Stimulated activated CD4-positive, alpha-beta T cell treated with anti-CD3 and anti-CD28 coated beads, Interleukin-4, amount 100 ng/mL, for 24 hours (primary cell): ENCODE measurements at regions not wholly inside any gene's neighbourhood (a gene's known extent, or its start where the extent isn't known, plus 50 kb on each side); places are given as distances from the start of the nearest gene placed in this dataset.

Experiments used
- DNase-seq: peaks from one replicate; pipeline ENCODE4 v3.0.0-alpha.2; 2020

DNA sequence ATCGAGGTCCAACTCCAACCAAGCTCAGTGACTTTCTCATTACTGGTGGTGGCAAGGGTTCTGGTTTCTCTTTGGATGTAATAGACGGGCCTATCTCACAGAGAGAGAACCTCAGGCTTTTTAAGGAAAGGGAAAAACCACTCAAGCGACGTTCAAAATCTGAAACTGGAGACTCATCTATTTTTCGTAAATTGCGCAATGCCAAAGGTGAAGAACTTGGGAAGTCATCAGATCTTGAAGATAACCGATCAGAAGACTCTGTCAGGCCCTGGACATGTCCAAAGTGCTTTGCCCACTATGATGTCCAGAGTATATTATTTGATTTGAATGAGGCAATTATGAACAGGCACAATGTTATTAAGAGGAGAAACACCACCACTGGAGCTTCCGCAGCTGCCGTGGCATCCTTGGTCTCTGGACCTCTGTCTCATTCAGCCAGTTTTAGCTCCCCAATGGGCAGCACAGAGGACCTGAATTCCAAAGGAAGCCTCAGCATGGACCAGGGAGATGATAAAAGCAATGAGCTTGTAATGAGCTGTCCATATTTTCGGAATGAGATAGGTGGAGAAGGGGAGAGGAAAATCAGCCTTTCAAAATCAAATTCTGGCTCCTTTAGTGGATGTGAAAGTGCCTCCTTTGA lies 343.5 kb upstream of the RGS6 start:
- DNase-seq, result no peak

DNA sequence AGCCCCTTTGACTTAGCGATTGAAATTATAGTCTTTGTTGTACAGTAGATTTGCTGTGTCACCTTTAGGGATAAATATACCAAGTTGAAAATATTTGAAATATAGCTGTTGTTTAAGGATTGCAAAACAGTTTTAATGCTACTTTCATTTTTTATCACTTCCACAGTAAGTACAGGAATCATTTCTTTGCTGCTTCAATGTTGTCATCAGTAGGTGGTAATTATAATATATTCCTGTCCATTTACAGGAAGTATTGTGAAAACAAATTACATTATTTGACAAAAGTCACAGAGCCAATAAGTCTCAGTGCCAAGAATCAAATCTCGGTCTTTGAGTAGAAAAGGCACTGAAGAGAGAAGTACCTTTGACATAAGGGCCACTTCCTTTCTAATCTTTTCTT lies 342.6 kb upstream of the RGS6 start:
- no peak for DNase-seq

DNA sequence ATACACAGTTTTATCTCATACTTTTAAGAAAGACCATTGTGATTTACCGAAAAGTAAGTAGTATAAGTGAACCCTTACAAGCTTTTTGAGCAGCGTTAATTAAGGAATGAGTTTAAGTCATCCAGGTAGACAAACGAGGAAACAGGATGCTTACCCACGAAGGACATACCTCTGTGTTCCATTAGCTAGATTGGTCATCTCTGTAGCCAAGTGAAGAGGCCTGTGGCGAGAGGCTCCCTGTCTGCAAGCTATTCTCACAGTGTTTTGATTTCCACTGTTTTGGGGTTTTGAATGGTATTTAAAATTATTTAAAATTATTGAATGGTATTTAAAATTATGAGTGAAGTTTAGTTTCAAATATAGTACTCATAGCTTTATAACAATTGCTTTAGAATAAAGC lies 342.1 kb upstream of the RGS6 start:
- DNase-seq, result no peak

DNA sequence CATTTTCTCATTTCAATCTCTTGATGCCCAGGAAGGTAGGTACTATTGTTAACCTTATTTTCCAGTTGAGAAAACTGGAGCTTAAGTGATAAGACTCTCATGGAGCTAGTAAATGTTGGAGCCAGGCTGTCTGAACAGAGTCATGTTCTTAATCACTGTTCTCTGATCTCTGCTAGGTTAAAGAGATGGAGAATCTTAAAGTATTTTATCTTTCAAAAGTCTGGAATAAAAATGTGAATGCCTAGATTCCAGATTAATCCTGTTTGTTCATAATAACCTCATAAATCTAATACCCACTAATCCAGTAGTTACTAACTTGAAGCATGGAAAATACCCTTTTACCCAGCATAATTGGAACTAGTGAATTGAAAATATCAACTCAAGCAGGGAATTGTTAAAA lies 341.0 kb upstream of the RGS6 start:
- no peak for DNase-seq

DNA sequence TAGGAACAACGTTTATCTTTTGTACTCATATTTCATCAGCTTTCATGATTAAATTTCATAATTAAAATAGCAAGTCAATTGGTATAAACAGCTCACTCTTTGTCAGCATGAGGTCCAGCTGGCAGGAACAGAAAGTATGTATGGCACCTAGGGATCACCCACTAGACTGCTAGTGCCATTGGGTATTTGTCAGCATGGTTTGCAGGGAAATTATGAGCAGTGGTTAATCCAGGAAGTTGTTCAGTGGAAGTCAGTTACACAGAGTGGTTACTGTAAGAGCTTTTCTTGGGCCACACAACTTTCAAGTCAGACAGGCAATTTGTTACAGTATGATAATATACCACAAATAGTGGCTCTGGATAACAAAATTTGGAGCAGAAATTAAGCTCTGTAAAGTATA lies 340.3 kb upstream of the RGS6 start:
- DNase-seq, result peak; percentile 25

DNA sequence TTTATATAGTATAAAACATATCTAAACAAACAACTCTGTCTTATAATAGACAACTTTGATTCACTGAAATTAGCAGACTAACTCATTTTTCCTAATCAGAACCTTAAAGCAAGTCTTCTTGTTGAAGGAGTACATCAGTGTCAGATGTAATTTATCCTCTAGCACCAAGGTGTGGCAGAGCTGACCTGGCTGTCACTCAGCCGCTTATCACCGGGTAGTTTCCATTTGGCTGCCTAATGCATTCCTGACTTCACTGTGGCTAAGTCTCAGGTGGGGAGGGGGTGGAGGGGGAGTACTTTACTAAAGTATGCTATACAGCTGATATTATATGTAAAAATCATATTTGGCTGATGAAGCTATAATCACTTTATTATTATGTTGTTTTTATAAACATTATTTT lies 339.9 kb upstream of the RGS6 start:
- no peak for DNase-seq

DNA sequence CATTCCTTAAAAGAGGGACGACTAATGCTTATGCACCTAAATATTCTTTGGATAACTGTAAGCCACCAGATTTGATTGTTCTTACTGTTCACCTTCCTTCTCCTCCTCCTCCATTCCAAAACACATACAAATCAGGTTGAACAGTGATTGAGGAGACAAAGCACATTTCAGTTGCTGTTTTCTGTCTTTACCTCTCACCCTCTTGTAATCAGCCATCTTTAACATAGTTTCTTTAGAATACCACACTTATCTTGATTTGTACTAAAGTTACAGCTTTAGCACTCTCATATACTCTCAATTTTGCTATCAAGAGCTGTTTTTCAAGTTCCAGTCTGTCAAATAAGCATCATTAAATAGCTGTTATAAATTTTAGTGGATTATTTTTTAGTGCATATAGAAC lies 338.3 kb upstream of the RGS6 start:
- DNase-seq, result no peak

DNA sequence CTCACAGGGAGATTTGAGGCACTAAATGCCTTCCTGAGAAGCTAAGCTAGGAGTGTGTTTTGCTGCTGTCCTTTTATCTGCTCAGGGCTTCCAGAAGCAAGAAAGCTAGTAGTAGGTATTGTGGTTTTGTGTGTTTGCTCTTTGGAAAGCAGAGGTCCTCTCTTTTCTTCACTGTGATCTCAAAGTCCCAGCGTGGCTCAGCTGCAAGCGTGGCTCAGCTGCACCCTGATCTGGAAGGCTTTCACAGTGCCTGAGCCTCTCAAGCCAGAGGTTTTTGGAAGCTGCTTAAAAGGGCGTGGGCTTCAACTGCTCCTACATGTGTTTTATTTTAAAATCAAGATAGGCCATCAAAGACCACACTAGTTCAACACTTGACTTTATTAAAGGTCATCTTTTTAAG lies 337.4 kb upstream of the RGS6 start:
- no peak for DNase-seq

DNA sequence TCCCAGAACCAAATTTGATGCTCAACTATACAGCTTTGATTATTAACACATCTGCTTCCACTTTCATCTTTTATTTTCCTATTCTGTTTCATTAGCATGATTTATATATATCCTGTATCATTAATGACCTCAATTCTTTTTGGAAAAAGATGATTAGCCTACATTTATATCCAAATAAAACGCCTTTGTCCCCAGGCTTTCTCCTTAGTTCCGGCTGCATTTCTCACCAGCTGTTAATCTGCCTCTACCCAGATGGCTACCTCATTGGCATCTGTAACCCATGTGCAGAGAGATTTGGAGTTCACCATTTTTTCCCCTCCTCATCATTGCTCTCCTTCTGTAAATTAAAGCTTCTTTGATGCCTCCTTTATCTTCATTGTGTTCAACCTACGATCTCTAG lies 336.8 kb upstream of the RGS6 start:
- no peak for DNase-seq

DNA sequence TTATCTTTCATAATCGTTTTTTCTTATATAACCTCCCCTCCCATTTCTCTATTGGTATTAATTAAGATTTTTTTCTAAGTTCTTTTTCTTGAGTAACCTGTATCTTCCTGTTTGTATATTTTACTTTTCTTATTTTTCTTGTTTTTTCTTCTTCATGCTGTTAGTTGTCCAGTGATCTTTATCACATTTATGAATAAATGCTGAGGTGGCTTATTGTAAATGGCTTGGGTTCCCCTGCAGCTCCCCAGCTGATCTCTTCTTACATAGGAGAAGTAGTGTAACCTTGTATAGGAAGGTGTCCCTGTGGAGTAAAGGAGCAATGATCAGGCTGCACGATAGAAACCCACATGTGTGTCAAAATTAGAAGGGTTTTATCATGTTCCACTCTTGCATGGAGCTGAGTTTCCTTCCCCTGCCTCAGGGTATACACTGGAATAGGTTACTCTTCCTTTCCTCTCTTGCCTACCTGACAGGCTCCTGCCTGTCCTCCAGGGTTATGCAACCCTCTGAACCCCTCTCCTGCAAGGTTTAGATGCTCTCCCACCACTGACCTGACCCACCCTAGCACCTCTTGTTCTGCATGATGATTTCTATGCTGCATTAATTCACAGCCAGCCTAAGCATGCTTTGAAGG lies 334.8 kb upstream of the RGS6 start:
- DNase-seq, result no peak

DNA sequence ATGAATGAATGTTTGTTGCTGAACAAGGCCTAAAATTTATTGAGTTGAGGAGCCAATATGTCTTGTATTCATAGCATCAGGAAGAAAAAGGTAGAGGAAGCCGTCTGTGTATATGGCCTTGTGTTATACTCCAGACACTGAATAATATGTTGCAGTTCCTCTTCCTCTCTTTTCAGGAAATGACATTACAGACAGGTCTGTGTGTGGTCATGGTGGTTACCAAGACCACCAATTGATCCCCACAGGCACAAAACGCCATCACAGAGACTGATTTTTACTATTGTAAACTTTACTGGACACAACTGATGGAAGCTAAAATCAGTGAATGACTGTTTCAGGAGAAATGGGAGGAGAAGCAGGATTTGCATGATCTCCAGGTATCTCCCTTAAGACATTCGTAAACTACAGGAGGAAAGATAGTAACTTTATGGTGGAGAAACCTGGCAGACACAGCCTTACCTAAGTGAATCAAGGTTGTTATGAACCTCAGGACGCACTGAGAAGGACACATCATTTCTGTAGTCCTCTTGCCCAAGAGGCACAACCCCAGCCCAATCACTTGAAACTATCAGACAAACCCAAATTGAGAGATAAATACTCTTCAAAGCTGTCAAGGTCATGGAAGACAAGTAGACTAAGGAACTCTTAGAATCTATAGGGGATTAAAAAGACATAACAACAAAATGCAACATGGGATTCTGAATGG lies 334.1 kb upstream of the RGS6 start:
- DNase-seq, result no peak

DNA sequence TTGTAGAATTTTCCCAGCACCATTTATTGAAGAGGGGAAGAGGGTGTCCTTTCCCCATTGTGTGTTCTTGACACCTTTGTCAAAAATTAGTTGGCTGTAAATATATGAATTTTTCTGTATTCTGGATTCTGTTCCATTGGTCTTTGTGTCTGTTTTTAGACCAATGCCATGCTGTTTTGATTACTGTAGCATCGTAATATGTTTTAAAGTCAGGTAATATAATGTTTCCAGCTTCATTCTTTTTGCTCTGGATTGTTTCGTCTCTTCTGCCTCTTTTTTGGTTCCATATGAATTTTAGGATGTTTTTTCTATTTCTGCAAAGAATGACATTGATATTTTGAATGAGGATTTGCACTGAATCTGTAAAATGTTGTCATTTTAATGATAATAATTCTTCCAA lies 331.9 kb upstream of the RGS6 start:
- DNase-seq, result no peak

DNA sequence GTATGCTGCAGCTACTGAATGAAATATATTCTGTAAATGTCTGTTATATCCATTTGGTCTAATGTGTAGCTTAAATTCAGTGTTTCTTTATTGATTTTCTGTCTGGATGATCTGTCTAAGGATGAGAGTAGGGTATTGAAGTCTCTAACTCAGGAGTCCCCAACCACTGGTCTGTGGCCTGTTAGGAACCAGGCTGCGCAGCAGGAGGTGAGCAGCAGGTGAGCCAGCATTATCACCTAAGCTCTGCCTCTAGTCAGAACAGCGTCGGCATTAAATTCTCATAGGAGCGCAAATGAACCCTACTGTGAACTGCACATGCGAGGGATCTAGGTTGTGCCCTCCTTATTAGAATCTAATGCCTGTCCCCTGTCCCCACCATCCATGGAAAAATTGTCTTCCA lies 329.7 kb upstream of the RGS6 start:
- no peak for DNase-seq

DNA sequence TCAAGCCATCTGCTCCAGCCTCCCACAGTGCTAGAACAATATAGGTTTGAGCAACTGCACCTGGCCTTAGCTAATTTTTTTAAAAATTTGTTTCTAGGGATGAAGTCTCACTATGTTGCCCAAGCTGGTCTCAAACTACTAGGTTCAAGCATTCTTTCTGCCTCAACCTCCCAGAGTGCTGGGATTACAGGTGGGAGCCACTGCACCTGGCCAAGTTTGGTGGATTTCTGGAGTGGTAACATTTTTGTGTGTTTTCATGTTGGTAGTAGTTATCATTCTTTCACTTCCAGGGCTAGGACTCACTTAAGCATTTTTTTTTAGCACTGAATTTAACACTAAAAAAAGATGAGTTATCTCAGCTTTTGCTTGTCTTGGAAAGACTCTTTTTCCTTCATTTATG lies 328.0 kb upstream of the RGS6 start:
- DNase-seq, result no peak

DNA sequence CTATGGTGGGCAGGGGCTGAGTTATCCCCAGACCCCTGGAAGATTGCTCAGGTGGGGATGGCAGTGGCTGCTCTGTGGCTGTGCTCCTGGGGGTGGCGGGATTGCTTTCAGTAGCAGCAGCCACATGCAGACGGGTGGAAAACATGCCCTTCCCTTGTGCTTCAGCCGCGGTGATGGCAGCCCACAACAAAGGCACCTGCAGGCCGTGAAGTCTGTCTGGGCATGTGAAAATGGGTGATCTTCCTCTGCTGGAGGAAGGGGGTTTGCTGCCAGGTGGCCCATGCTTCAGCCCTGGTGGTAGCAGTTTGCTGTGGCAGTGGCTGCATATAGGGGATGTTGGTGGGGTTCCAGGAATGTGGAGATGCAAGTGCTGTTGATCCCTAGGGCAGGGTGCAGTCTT lies 326.2 kb upstream of the RGS6 start:
- DNase-seq, result no peak

DNA sequence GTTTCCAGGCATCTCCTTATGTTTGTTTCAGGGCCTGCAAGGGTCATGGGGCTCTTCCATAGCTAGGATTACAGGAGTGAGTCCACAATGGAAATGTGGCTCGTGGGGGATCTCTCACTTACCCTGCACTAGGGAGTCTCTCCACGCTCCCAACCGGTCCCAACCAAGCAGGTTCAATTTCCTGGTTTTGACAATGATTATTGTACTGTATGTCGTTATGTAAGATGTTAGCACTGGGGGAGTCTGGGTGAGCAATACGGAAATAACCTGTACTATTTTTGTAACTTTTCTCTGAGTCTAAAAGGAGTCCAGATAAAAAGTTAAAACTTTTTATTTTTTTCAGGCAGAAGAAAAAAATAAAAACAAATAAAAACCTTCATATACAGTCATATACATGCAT lies 325.7 kb upstream of the RGS6 start:
- no peak for DNase-seq

DNA sequence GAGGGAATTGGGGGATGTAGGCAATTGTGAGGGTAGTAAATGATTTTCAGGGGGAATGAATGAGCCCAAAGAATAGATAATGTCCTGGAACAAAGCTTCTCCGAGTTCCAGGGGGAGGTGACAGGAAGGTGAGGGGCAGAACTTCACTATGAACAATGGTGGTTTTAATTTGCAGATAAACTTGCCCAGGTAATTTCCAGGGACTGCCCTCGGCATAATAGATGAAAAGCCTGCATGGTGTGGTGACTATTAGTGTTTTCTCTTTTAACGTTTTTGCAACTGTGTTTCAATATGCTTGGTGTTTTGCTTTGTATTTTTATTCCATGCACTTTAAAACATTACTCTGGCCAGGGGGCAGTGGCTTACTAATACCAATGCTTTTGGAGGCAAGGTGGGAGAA lies 325.2 kb upstream of the RGS6 start:
- DNase-seq, result no peak

DNA sequence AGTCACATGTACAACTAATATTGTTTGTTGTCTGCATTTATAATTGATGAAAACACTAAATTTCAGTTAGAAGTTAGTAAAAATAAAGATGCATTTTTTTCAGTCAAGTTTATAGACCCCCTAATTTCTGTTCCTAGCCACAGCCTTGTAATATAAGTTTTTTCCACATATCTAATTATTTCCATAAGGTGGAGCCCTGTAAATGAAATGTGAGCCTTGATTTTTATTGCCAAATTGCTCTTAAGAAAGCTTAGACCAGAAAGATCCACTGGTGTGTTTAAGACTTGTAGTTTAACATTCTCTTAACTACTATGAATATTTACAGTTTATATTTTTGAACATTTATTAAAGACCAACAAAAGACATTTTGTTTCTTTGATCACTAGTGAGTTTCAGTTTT lies 322.1 kb upstream of the RGS6 start:
- no peak for DNase-seq

DNA sequence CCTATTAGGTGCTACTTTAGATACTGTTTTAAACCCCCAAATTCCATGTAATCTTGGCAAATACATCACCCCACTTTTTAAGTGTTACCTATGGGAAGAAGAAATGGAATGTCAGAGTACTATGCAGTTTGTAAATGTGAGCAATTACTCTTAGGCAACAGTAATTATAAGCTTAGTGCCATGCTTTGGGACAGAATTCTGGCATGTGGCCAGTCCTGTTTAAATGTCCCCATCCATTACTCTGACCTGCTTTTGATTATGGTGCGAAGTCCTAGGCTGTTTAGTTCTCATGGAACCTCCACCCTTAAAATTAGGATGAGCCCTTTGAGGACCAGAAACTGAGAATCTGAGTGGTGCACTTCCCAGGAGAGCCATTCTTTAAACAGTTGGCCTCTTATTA lies 321.4 kb upstream of the RGS6 start:
- no peak for DNase-seq

DNA sequence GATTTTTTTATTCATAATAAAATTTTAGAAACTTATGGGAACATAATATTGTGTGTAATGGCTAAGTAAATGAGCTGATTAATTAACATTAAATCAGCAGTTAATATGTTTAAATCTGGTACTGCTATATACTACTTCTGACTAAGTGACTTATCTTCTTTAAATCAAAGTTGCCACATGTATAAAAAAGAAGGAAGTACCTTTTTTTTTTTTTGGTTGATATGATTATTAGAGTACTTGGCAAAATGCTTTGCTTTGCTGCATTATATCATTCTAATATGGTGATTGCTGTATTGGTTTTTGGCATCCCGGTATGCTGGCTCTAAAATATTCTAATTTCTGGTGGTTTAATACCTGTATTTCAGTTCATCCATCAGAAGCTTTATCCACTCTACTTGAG lies 319.1 kb upstream of the RGS6 start:
- DNase-seq, result no peak

DNA sequence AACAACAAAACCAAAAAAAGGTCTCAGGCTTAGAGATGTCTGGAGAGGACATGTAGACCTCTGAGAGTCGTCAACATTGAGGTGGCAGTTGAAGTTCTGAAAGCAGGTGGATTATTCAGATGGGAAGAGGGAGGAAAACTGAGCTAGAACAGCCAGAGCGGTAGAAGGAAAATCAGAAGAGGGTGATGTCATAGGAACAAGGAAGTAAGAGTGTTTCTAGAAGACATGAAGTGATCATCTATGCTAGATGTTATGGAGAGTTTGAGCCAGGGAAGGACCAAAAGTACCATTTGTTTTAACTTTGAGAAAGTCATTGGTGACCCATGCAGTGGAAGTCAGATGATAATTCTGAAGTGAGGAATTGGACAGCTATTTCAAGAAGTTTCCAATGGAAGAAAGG lies 316.2 kb upstream of the RGS6 start:
- DNase-seq, result no peak

DNA sequence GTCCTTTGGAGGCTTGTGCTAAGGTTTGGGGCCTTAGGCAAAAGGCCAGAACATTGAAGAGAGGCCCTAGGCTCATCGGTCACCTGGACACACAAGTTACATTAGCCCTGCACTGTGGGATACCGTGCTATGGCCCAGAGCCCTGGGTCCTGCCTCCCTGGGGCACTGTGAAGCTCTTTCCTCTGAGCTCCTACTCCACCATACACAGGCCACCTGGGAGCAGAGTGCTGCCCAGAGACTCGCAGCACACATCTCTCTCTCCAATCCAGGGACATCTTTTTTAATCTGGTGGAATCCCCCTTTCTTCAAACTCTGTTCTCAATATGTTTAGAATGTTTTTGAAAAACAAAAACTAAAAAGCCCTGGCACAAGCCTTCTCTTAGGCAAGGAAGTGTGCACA lies 314.2 kb upstream of the RGS6 start:
- DNase-seq, result no peak

DNA sequence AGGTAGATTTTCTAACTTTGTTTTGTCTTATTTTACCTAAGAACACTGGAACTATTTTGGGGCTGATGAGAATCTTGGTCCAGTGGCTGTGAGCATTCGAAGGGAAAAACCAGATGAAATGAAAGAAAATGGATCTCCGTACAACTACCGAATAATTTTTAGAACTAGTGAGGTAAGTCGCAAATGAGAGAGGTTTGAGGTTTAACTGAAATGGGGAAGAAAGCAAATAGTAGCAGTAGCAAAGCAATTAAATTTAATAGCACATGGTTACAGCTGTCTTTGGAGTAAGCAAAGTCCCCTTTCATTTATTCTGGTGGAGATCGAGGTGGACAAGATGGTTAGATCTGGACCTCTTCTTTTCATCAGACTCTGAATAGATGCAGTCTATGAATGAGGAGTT lies 313.5 kb upstream of the RGS6 start:
- DNase-seq, result no peak

DNA sequence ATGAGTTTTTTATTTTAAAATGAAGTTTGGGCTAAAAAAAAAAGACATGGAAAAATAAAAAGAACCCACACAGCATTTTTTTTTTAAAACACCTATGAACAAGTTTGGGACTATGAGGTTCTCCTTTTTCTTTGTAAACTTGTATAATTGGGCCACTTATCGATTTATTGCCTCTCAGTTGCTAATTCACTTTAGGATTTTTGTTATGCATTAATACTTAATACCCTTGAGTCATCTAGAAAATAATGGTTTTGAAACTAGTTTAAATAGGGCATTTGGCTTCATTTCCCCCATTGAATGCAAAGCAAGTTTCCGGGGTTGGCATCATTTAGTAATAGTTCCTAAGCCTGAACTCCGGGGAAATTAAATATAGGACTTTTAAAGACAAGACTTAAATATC lies 312.8 kb upstream of the RGS6 start:
- no peak for DNase-seq

DNA sequence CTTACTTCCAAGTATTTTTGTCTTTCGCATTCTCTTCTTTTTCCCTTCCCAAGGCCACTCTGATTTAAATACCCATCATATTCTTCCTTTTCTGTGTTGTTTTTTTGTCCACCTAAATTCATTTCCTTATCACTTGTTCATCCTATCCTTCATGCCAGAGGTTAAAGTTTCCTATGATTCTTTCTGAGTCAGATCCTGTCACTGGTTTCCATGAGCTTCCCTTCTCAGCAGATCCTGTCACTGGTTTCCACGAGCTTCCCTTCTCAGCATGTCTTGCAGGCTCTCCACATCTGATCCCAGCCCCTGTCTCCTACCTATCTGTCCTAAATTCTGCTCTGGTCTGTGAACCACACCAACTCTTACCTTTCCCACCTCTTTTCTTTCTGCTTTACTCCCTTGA lies 311.8 kb upstream of the RGS6 start:
- no peak for DNase-seq
